ENCODE measurements at regions not wholly inside any gene's neighbourhood (a gene's known extent, or its start where the extent isn't known, plus 50 kb on each side); places are given as distances from the start of the nearest gene placed in this dataset.

DNA sequence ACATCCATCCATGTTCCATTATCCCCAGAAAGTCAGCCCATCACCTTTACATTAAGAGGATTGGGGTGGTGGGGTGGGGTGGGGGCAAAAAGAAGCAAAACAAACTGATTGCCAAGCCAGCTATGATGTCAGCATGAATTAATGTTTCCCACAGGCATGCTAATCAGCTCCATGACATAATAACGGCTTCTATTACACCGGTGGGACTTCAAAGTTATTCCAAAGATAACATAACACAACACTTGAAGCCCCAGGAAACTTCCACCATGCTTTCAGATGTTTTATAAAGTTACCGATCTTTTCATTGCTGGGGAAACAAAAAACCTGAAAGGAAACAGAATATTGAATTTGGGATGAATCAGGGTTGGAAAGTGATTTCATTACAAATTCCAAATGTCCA lies 155.9 kb upstream of the IRX5 start:
- Histone ChIP-seq H3K27ac (no peak overlapping the region), H3K36me3 (no peaks in the 10 kb centered on the region), H3K27me3 (no peaks in the 10 kb centered on the region), H3K4me1 (no peaks in the 10 kb centered on the region), H3K4me3 (no peak overlapping the region), H3K9me3 (no peaks in the 10 kb centered on the region)
- no peak for TF ChIP-seq EP300 (IDR thresholded peaks at IDR 0.05)
- TF ChIP-seq, protein P1, sequence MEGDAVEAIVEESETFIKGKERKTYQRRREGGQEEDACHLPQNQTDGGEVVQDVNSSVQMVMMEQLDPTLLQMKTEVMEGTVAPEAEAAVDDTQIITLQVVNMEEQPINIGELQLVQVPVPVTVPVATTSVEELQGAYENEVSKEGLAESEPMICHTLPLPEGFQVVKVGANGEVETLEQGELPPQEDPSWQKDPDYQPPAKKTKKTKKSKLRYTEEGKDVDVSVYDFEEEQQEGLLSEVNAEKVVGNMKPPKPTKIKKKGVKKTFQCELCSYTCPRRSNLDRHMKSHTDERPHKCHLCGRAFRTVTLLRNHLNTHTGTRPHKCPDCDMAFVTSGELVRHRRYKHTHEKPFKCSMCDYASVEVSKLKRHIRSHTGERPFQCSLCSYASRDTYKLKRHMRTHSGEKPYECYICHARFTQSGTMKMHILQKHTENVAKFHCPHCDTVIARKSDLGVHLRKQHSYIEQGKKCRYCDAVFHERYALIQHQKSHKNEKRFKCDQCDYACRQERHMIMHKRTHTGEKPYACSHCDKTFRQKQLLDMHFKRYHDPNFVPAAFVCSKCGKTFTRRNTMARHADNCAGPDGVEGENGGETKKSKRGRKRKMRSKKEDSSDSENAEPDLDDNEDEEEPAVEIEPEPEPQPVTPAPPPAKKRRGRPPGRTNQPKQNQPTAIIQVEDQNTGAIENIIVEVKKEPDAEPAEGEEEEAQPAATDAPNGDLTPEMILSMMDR (IDR thresholded peaks at IDR 0.05): no peak
- TF ChIP-seq POLR2A (IDR thresholded peaks at IDR 0.05): no peak
- no peak for DNase-seq (ENCODE audit: low spot score in 2 of 2)
- WGBS, 2 donors: 33 to 43% methylated on average over 3 of the region's 3 CpGs

DNA sequence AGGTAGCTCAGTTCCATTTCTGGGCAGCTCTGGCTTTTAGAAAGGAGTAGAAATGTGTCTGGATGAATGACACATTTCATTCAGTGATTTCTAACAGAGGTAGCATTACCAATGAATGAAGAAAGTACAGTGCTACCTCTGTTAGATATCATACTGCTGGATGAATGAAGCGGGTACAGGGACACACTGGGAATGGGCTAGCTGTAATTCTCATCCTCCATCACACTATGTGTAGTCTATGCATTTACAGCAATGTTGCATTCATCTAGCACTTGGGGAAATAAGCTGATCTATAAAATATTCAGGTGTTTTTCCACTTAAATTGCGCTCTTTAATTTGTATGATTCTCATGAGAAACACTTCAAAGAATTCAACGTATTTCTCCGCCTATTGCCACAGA lies 158.3 kb upstream of the IRX5 start:
- H3K27ac ChIP-seq: no peak overlapping the region
- TF ChIP-seq, protein P1 (IDR thresholded peaks at IDR 0.05): no peak
- TF ChIP-seq POLR2A (IDR thresholded peaks at IDR 0.05) (no peak), EP300 (IDR thresholded peaks at IDR 0.05) (no peak)
- H3K27me3 ChIP-seq: no peaks in the 10 kb centered on the region
- H3K9me3 ChIP-seq: peaks cover 0 to 8% (median 0%) of the 10 kb centered on the region in 4 donors
- no peak overlapping the region for H3K4me3 ChIP-seq
- DNase-seq (ENCODE audit: low spot score in 2 of 2): no peak
- H3K4me1 ChIP-seq: no peaks in the 10 kb centered on the region
- no peaks in the 10 kb centered on the region for H3K36me3 ChIP-seq
- 90 to 91% methylated on average over 4 of the region's 4 CpGs for WGBS, 2 donors

DNA sequence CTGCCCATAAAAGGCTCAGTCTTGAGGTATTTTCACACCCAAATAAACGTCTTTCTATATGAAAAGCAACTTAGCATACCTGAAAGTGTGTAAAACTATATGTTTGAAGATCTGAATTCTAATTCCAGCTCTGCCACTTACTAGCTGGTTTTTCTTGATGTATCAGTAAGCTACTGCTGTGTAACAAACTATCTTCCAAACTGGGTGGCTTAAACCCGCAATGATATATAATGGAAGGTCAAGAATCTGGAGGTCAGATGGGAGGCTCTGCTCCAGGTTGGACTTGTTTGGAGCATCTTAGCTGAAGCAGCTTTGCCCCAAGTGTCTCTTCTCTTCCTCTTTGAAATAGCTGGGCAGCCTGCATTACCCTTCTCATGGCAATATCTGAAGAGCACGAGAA lies 164.3 kb upstream of the IRX5 start:
- Histone ChIP-seq H3K27ac (no peak overlapping the region), H3K4me1 (no peaks in the 10 kb centered on the region), H3K9me3 (peaks cover 0 to 13% (median 0%) of the 10 kb centered on the region in 4 donors), H3K36me3 (no peaks in the 10 kb centered on the region), H3K27me3 (no peaks in the 10 kb centered on the region), H3K4me3 (no peak overlapping the region)
- WGBS, 2 donors: 79% methylated on average over 3 of the region's 3 CpGs
- DNase-seq (ENCODE audit: low spot score in 2 of 2): no peak
- TF ChIP-seq EP300 (IDR thresholded peaks at IDR 0.05): no peak
- TF ChIP-seq, protein P1 (IDR thresholded peaks at IDR 0.05): no peak
- TF ChIP-seq POLR2A (IDR thresholded peaks at IDR 0.05): no peak

DNA sequence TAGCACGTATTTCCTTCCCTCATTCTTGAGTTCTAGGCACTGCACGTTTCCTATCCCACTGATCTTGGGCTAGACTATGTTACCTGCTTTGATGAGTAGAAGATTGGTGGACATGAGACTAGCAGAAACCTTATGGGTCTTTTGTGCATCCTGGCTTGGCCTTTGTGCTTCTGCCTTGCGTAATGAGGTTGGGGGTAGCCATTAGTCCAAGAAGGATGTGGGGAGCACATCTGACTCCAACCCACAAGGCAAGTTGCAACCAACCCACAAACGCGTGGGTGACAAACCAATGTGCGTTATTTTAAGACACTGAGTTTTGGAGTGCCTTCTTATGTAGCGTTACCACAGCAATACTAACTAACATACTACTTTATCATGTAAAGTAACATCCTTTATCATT lies 180.4 kb upstream of the IRX5 start:
- 83 to 90% methylated on average over 7 of the region's 7 CpGs for WGBS, 2 donors
- Histone ChIP-seq H3K36me3 (no peaks in the 10 kb centered on the region), H3K4me1 (no peaks in the 10 kb centered on the region), H3K9me3 (no peaks in the 10 kb centered on the region), H3K4me3 (no peak overlapping the region), H3K27ac (no peak overlapping the region), H3K27me3 (no peaks in the 10 kb centered on the region)
- no peak for TF ChIP-seq EP300 (IDR thresholded peaks at IDR 0.05)
- TF ChIP-seq, protein P1 (IDR thresholded peaks at IDR 0.05): no peak
- TF ChIP-seq POLR2A (IDR thresholded peaks at IDR 0.05): no peak
- no peak for DNase-seq (ENCODE audit: low spot score in 2 of 2)

DNA sequence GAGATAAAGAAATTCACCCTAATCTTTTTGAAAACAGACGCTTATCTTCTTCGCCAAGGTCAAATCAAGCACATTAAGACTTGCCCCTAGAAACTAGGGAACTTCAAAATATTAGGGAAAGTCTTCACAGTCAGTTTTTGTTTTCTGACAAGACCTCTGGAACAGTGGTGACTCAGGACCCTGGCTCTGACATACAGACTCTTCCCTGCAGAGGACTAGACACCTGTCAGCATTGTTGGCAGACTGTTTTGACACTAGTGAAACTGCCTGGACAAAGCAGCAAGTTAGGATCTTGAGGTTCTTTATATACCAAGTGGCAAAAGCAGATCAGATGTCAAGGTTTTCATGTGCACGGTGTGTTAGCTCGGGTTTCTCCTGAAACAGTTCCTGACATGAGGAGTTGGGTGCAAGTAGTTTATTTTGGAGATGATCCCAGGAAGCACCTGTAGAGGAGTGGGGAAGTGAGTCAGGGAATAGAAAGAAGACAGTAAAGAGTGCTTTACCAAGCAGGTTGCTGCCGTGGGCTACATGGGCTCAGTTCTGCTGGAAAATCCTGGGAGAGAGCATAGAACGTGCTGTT lies 182.0 kb upstream of the IRX5 start:
- Histone ChIP-seq H3K9me3 (no peaks in the 10 kb centered on the region), H3K36me3 (no peaks in the 10 kb centered on the region), H3K27me3 (no peaks in the 10 kb centered on the region), H3K4me1 (no peaks in the 10 kb centered on the region), H3K27ac (no peak overlapping the region), H3K4me3 (no peak overlapping the region)
- no peak for DNase-seq (ENCODE audit: low spot score in 2 of 2)
- 68 to 72% methylated on average over 6 of the region's 6 CpGs for WGBS, 2 donors
- no peak for TF ChIP-seq EP300 (IDR thresholded peaks at IDR 0.05)
- TF ChIP-seq, protein P1 (IDR thresholded peaks at IDR 0.05): no peak
- TF ChIP-seq POLR2A (IDR thresholded peaks at IDR 0.05): no peak
